ENCODE measurements at regions not wholly inside any gene's neighbourhood (a gene's known extent, or its start where the extent isn't known, plus 50 kb on each side); places are given as distances from the start of the nearest gene placed in this dataset.

DNA sequence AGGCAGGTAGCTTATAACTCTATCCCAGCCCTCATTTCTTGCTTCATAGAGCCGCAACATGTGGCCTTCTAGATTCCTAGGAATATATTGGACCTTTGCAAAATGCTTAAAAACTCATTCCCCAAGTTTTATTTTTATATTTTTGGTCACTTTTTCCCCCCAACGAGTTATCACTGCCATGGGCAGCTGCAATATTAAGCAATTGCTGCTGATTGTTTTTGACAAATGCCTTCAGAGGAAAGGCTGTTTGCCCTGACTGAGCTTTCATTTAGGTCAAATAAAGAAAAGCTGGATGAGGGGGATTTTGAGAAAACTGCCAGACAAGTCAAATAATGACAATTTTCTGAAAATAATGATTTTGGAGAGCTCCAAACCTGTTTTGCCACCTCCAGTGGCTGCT lies 976.9 kb upstream of the MBL2 start:
- DNase-seq (ENCODE audit: low read depth, low spot score): no peak
- in situ Hi-C loops (cut with HindIII; ENCODE audit: low pct_unique_long_range_greater_than_20kb, low sequenced_read_pairs): no loop called here

DNA sequence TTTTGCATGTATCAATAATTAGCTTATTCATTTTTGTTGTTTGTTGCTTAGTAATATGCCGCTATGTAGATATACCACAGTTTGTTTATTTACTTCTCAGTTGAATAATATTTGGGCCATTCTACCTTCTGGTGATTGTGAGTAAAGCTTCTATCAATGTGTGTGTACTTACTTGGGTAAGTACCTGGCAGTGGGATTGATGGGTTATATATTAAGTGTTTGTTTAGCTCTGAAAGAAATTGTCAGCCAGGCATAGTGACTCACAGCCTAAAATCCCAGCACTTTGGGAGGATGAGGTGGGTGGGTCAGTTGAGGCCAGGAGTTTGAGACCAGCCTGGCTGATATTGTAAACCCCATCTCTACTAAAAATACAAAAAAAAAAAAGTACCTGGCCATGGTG lies 975.7 kb upstream of the MBL2 start:
- DNase-seq (ENCODE audit: low read depth, low spot score): no peak
- in situ Hi-C loops (cut with HindIII; ENCODE audit: low pct_unique_long_range_greater_than_20kb, low sequenced_read_pairs): no loop called here

DNA sequence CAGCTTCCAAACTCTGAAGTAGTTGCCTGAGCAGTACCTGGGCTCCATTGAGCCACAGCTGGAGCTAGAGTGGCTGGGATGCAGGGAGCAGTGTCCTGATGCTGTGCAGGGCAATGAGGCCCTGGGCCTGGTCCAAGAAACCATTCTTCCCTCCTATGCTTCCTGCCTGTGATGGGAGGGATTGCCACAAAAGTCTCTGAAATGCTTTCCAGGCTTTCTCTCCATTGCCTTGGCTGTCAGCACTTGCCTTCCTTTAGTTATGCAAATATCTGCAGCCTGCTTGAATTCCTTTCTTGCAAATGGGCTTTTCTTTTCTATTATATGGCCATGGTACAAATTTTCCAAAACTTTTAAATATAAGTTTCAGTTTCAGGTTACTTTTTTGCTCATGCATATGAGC lies 972.2 kb upstream of the MBL2 start:
- in situ Hi-C loops (cut with HindIII; ENCODE audit: low pct_unique_long_range_greater_than_20kb, low sequenced_read_pairs): no loop called here
- DNase-seq (ENCODE audit: low read depth, low spot score): no peak

DNA sequence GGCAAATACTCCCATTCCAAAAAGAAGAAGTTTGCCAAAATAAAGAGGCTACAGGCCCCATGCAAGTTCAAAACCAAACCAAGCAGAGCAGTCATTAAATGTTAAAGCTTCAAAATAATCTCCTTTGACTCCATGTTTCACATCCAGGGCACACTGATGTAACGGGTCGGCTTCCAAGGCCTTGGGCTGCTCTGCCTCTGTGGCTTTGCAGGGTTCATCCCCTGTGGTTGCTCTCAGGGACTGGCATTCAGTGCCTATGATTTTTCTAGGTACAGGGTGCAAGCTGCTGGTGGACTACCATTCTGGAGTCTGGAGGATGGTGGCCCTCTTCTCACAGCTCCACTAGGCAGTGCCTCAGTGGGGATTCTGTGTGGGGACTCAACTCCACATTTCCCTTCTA lies 971.6 kb upstream of the MBL2 start:
- in situ Hi-C loops (cut with HindIII; ENCODE audit: low pct_unique_long_range_greater_than_20kb, low sequenced_read_pairs): no loop called here
- no peak for DNase-seq (ENCODE audit: low read depth, low spot score)

DNA sequence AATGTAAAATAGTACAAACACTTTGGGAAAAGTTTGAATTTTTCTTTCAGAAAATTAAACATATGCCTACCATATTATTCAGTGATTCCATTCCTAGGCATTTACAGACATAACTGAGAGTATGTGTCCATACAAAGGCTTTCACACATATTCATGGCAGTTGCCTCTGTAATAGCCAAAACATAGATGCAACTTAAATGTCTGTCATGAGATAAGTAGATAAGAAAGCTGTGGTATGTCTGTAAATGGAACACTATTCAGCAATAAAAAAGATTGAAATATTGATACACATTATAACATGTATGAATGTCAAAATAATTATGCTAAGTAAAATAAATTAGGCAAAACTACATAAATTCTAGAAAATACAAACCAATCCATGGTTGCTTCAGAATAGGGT lies 964.5 kb upstream of the MBL2 start:
- in situ Hi-C loops (cut with HindIII; ENCODE audit: low pct_unique_long_range_greater_than_20kb, low sequenced_read_pairs): no loop called here
- no peak for DNase-seq (ENCODE audit: low read depth, low spot score)

DNA sequence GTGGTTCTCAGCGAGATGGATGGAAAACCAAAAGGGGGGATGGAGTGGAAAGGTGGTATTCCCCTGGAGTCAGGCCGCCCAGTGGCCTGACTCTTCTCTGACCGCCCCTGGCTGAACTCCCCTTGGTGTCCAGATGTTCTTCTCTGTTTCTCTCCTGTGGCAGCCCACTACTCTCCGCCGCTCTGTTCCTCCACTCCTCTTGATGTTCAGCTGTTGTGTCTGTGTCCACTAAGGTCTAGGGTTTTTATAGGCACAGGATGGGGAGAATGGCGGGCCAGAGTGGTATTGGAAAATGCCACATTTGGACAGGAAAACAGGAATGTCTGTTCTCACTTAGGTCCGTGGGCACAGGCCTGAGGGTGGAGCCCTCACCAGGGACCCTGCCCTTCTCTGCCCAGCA lies 954.3 kb upstream of the MBL2 start:
- in situ Hi-C loops (cut with HindIII; ENCODE audit: low pct_unique_long_range_greater_than_20kb, low sequenced_read_pairs): no loop called here
- no peak for DNase-seq (ENCODE audit: low read depth, low spot score)

DNA sequence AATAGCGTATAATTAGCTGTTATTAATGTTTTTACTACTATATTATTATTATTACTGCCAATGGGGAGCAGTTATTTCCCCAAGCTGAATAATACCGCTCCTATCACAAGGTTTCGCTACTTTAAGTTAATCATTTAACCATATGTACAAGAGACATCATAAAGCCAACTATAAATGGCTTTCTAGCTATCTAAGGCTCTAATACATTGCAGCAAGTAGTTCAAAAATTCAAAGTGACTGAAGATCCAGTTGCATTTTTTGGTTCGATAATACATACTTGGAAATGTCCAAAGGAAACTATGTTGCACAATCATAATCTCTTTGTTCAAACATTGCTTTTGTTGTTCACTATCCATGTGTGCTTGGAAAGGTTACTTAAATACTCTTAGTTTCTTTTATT lies 952.0 kb upstream of the MBL2 start:
- no peak for DNase-seq (ENCODE audit: low read depth, low spot score)

DNA sequence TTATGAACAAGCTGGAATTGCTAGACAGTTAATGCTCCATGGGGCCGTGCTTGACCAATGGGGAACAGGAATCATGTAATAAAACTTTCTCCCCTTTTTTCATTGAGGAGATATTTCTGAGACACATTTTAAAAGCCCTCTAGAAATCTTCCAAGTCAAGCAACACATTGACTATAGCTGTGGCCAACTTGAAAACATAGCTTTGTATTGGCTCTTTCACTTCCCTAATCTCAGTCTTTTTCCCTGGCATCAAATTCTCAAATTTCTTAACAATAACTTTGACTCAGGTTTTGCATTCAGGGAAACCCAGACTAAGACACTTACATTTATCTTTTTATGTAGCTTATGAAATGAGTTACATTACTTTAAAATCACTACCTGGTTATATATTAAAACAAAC lies 947.1 kb upstream of the MBL2 start:
- DNase-seq (ENCODE audit: low read depth, low spot score): no peak
- in situ Hi-C loops (cut with HindIII; ENCODE audit: low pct_unique_long_range_greater_than_20kb, low sequenced_read_pairs): no loop called here

More for the DNA sequence above, 952.0 kb upstream of the MBL2 start:
- in situ Hi-C loops (cut with HindIII; ENCODE audit: low pct_unique_long_range_greater_than_20kb, low sequenced_read_pairs): no loop called here

DNA sequence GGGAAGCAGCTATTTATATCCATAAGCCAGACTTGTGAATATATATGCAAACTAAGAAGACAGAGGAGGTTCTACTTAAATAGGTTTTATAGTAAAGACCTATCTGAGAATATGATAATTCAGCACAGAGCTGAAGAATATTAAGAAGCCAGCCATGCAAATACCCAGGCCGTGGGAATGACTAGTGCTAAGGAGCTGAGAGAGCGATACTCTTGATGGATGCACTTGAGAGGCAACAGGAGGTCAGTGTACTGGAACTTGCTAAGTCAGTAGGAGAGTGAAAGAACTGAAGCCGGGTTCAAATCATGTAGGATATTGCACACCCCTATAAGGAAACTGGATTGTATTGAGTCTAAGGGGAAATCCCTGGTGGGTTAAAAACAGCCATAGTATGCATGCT lies 943.6 kb upstream of the MBL2 start:
- no peak for DNase-seq (ENCODE audit: low read depth, low spot score)
- in situ Hi-C loops (cut with HindIII; ENCODE audit: low pct_unique_long_range_greater_than_20kb, low sequenced_read_pairs): no loop called here

DNA sequence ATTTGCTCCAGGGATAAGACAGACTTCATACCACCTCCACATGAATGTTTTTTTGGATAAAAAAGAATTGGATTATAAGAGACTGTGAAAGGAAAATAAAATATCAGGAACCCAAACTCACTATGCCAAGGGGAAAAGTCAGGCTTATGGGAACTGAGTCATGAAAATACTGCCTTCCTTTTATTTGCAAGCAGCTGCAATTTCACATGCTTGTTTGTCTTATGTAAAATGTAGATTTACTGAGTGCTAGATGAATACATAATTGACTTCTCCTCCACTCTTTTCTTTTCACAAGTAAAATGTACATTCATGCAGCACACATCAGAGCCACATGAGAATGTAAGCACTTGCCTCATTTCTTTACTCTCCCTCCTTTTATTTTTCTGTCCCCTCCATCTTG lies 940.8 kb upstream of the MBL2 start:
- no peak for DNase-seq (ENCODE audit: low read depth, low spot score)
- in situ Hi-C loops (cut with HindIII; ENCODE audit: low pct_unique_long_range_greater_than_20kb, low sequenced_read_pairs): no loop called here

DNA sequence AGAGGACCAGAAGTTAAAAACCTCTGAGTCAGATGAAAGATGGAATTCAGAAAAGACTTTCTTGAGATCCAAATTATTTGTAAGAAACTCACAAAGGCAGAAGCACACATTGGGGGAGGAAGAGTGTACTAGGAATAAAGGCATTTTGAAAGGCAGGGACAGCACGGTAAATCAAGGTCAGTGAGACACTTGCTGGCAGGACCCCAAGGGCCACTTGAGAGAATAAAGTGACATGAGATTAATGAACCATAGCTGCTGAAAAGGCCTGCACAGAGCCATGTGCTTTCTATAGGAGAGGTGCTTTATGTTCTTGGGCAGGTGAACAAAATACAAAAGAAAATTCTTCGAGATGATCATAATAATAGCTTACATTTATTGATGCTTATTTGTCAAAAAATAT lies 929.9 kb upstream of the MBL2 start:
- in situ Hi-C loops (cut with HindIII; ENCODE audit: low pct_unique_long_range_greater_than_20kb, low sequenced_read_pairs): no loop called here
- no peak for DNase-seq (ENCODE audit: low read depth, low spot score)

DNA sequence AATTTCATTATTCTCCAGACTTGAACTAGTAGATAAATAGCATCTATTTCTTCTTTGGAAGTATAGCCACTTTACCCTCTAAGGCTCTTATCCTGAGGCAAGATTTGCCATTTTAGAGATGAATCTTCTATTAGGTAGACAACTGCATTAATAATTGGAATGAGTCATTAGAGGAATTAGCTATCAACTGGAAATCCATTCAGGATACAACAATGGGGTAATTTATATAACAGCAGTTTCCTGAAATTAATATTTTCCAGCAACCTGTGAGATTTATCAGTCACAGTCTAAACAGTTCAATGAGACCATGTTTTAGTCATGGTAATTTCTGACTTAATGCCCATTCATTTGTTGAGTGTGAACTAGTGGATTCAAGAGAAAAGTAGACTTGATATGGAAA lies 928.6 kb upstream of the MBL2 start:
- in situ Hi-C loops (cut with HindIII; ENCODE audit: low pct_unique_long_range_greater_than_20kb, low sequenced_read_pairs): no loop called here

DNA sequence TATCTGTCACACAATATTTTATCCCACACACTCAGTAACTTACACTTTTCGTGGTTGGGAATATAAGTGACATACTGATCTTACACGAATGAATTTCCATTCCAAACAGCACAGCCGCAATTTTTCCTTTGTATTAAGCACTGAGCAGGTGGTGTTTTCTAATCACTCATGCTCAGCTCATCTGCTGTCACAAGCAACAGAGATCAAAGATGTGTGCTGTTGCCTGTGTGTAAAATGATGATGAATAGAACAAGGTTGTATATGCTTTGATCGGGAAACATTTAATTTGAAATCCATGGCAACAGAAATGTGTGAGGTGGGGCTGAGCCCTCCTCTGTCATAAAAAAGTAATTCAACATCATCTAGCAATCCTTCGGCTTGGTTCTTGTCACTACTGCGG lies 927.7 kb upstream of the MBL2 start:
- DNase-seq (ENCODE audit: low read depth, low spot score): no peak
- in situ Hi-C loops (cut with HindIII; ENCODE audit: low pct_unique_long_range_greater_than_20kb, low sequenced_read_pairs): no loop called here

More for the DNA sequence above, 928.6 kb upstream of the MBL2 start:
- no peak for DNase-seq (ENCODE audit: low read depth, low spot score)

DNA sequence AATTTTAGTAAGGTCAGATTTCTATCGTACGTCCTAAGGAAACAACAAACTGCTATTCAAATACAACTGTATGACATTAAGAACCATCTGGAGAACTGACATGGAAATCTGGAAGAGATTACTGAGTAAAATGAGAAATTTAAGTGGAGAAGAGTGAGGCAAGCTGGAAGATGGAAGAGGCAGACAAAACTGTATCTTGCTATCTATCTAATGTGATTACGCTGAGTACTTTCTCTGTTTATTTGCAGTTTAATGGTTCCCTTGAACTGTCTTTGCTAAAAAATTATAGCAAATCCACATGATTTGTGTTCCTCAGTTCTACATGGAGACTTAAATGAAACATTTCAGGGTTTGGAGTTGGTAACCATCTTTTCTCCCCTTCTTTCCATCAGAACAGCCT lies 927.1 kb upstream of the MBL2 start:
- in situ Hi-C loops (cut with HindIII; ENCODE audit: low pct_unique_long_range_greater_than_20kb, low sequenced_read_pairs): no loop called here
- no peak for DNase-seq (ENCODE audit: low read depth, low spot score)

DNA sequence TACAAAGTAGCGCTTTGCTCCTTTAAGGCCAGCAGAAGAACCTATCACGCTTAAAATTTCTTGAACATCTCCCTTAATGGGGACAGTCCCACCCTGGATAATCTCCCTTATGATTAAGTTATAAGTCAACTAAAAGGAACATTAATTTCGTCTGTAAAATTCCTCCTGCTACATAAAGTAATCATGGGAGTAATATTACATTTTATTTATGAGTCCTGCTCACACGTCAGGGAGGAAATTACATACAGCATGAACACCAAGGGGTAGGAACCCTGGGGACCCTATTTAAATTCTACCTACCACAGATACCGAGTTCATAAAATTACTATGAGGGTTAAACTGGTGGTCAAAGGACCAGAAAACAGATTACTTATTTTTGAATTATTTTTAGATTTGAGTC lies 926.6 kb upstream of the MBL2 start:
- no peak for DNase-seq (ENCODE audit: low read depth, low spot score)
- in situ Hi-C loops (cut with HindIII; ENCODE audit: low pct_unique_long_range_greater_than_20kb, low sequenced_read_pairs): no loop called here

DNA sequence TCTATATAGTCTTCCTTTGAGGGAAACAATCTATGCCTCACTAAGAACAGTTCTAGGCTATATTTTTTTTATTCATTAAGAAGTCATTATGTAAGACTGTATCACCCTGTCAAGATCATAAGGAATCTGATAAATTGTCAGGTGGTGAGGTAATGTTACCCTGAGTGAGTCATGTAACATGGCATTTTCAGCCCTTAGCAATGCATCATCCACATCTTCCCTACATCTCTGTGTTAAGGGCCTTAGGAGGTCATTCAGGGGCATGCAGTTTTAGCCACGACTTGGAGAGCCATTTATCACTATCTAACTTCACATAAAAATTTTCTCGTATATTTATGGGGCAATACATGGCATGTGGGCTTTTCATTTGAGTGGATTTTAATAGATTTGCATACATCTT lies 924.5 kb upstream of the MBL2 start:
- no peak for DNase-seq (ENCODE audit: low read depth, low spot score)
- in situ Hi-C loops (cut with HindIII; ENCODE audit: low pct_unique_long_range_greater_than_20kb, low sequenced_read_pairs): no loop called here

DNA sequence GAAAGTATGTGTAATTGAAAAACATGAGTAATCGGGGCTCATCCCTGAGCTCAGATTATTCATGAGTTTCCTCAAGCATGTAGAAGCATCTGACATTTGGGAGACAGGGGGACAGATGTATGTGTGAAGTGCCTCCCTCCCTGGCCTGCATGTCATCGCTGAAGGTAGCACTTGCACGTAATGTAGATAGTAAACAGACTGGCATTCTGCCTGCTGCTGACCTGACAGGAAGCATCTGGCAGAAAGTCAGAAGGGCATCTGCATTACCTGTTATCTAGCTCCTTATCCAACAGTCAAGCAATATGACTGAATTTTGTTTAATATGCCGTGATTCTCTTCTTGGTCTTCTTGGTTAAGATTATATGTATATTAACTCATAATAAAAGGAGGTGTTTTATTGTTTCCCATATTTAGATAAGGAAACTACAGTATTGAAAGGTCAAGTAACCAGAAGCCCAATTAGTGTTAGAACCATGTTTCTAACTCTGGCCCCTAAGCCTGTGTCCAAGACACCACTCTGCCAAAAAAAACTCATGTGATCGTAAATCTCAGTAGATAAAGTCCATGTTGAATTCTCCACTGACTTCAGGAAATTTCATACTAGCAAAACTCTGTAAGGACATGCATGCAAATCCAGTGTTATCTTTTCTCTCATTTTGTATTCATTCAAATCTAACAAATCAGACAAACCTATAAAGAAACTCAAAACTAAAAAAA lies 918.1 kb upstream of the MBL2 start:
- in situ Hi-C loops (cut with HindIII; ENCODE audit: low pct_unique_long_range_greater_than_20kb, low sequenced_read_pairs): no loop called here

DNA sequence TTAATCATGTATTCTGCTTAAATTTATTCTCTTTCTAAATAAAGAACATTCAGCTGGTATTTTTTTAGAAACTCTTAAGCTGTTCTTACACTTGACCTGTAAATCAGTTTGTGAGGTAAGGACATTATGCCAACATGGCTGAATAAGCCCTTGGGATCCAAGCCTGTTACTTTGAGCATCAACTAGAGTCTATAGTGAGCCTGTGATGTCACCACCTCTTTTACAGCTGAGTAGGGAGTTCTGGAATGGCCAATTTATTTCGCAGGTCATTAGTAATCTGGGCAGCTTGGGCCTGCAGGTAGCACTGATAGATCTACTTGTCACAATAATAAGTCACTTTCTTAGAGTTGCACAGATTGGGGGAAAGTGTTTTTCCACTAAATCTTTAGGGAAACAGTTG lies 915.2 kb upstream of the MBL2 start:
- no peak for DNase-seq (ENCODE audit: low read depth, low spot score)
- in situ Hi-C loops (cut with HindIII; ENCODE audit: low pct_unique_long_range_greater_than_20kb, low sequenced_read_pairs): no loop called here

More for the DNA sequence above, 918.1 kb upstream of the MBL2 start:
- DNase-seq (ENCODE audit: low read depth, low spot score): no peak

DNA sequence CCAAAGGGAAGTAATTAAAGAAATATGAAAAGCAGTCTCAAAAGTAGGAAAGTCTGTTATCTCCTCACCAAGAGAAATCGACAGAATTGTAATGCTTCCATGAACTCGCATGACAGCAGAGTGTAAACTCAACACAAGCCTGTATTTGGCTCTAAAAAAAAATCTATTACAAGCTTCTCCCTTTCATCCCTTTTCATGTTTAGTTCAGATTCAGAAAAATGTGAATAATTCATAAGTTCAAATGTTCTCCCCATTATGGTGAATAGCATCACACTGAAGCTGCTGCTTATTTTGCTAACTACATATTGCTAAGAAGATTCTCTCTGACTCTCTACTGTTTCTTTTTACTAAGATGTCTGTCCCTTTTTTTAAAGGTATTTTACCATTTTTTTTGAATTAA lies 910.3 kb upstream of the MBL2 start:
- DNase-seq (ENCODE audit: low read depth, low spot score): no peak
- in situ Hi-C loops (cut with HindIII; ENCODE audit: low pct_unique_long_range_greater_than_20kb, low sequenced_read_pairs): no loop called here

DNA sequence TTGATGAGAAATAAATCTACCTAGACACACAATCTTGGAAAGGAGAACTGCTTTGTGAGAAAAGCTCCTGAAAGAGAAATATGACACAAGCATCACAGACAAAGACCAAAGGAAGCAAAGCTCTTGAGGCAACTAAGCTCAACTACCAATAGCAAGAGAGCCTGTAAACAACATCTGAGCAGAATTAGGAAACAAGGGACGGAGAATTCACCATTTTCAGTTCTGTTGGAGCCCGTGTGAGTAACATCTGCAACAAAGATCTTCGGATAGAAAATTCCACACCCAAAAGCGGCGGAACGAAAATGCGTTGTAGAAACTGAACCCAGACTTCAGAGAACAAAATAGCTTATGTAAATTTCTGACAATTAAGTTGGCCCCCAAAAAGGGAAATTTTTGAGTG lies 909.9 kb upstream of the MBL2 start:
- in situ Hi-C loops (cut with HindIII; ENCODE audit: low pct_unique_long_range_greater_than_20kb, low sequenced_read_pairs): no loop called here
- DNase-seq (ENCODE audit: low read depth, low spot score): no peak

Data from SK-MEL-5 (cell line).